AG10803 (cell line): ENCODE measurements at regions not wholly inside any gene's neighbourhood (a gene's known extent, or its start where the extent isn't known, plus 50 kb on each side); places are given as distances from the start of the nearest gene placed in this dataset.
A peak's percentile ranks its signal among the peaks of the same experiment; 100 is the strongest.

Source experiments
- DNase-seq: peaks from one replicate; pipeline ENCODE4 v3.0.0; 2010; ENCODE audit warnings: low read depth
- H3K4me3 ChIP-seq: 2 replicates; pipeline ENCODE4 v1.5.1; 2011; ENCODE audit warnings: mild to moderate bottlenecking, low read length, control low read depth
- CTCF ChIP-seq: conservative IDR thresholded peaks from 2 replicates; pipeline ENCODE4 v1.5.1; 2011; ENCODE audit warnings: mild to moderate bottlenecking, low read length, control low read depth, inconsistent platforms

GRCh38 chr20:58051367-58051766 is 177.1 kb downstream of the ANKRD60 start:
- no peak overlapping the region for H3K4me3 ChIP-seq
- no peak for DNase-seq
- no peak for TF ChIP-seq CTCF

- H3K4me3 ChIP-seq, result no peak overlapping the region
- TF ChIP-seq CTCF, result no peak
- peak; percentile 74 for DNase-seq
These were observed 180.3 kb downstream of the ANKRD60 start for GRCh38 chr20:58048096-58048702.

DNA sequence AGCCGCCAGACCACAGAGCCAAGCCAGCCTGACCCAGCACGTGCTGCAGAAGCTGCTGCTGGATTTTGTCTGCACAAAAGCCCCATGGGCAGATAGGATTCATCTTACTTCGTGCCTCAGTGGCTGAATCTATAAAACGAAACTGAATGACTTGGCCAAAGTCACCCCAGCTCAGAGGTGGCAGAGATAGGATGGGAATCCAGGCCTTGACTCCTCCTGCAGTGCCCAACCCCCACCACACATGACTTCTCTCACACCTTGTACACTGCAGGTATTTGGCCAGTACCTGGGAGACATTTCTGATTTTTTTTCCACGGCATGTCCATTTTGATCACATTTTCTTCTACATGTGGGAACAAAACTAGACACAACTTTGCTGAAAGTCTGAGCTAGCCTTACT is 182.1 kb downstream of the ANKRD60 start:
- DNase-seq, result no peak
- no peak for TF ChIP-seq CTCF
- no peak overlapping the region for H3K4me3 ChIP-seq

DNA sequence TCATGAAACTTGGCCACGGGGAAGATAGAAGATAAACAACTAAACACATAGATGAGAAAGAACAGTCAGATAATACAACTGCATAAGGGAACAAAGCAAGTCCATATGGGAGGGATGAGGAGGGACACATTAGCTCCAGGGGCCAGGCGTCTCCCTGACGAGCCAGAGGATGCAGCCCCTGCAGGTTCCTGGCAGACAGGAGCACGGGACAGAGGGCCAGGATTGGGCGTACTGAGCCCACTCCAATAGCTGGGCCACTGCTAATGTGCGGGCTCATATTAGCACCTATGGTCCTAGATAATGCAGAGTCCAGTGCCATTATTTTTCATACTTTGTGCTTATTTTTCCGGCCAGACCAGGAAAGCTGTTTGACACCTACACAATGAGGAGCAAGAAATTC is 182.9 kb downstream of the ANKRD60 start:
- no peak for DNase-seq
- no peak for TF ChIP-seq CTCF
- no peak overlapping the region for H3K4me3 ChIP-seq

- no peak for DNase-seq
- no peak for TF ChIP-seq CTCF
- no peak overlapping the region for H3K4me3 ChIP-seq
These were observed 183.4 kb downstream of the ANKRD60 start for GRCh38 chr20:58044931-58045555.

DNA sequence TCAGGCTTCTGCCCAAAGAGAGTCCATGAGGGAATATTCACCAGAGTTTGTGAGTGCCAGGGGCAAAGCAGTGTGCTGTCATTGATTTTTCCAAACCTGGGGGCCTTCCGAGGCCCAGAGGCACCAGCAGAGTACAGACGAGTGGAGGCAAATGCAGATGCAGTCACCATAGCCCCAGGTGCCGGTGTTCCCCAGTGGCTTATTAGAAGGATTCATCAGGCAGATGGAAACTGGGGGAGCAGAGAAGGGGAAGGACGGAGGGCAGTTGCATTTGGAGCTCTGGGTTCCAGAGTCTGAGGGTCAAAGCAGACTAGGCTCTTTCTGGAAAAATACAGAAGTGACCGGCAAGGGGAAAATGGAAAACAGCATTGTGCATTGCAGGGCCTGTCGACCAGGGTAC is 184.2 kb downstream of the ANKRD60 start:
- no peak for DNase-seq
- TF ChIP-seq CTCF, result no peak

More for the DNA sequence above, 184.2 kb downstream of the ANKRD60 start:
- H3K4me3 ChIP-seq, result no peak overlapping the region
